WTC11 (cell line): ENCODE measurements at regions not wholly inside any gene's neighbourhood (a gene's known extent, or its start where the extent isn't known, plus 50 kb on each side); places are given as distances from the start of the nearest gene placed in this dataset.

ENCODE experiments used
- CREB1 ChIP-seq: sonication (generic); formaldehyde crosslinking; IDR thresholded peaks from 2 replicates; pipeline ENCODE4 v1.8.0; 2023; ENCODE audit warnings: mild to moderate bottlenecking, missing genetic modification reagents
- CTCF ChIP-seq: fragments of 200-600 bp; IDR thresholded peaks from 2 replicates; pipeline ENCODE4 v1.8.0; 2022; ENCODE audit warnings: antibody characterized with exemption
- E2F4 ChIP-seq: sonication (generic); formaldehyde crosslinking; IDR thresholded peaks from 2 replicates; pipeline ENCODE4 v1.8.1; 2022; ENCODE audit warnings: low read depth, mild to moderate bottlenecking, moderate library complexity, missing genetic modification reagents, borderline replicate concordance
- JUN ChIP-seq: sonication (generic); formaldehyde crosslinking; IDR thresholded peaks from 2 replicates; pipeline ENCODE4 v1.8.0; 2023; ENCODE audit warnings: mild to moderate bottlenecking, missing genetic modification reagents
- NR2C2 ChIP-seq: sonication (generic); formaldehyde crosslinking; IDR thresholded peaks from 2 replicates; pipeline ENCODE4 v1.8.0; 2022; ENCODE audit warnings: mild to moderate bottlenecking, missing genetic modification reagents
- ZBTB21 ChIP-seq: sonication (generic); formaldehyde crosslinking; IDR thresholded peaks from 2 replicates; pipeline ENCODE4 v1.8.1; 2023; ENCODE audit warnings: mild to moderate bottlenecking, missing genetic modification reagents, borderline replicate concordance
- TF ChIP-seq, protein P1 (sequence below): fragments of 250-450 bp; sonication (Bioruptor Pico); IDR thresholded peaks from 2 replicates; pipeline ENCODE4 v1.9.0; 2021; ENCODE audit warnings: mild to moderate bottlenecking, borderline replicate concordance
- TF ChIP-seq, protein P2 (sequence below): sonication (generic); formaldehyde crosslinking; IDR thresholded peaks from 2 replicates; pipeline ENCODE4 v1.8.1; 2023; ENCODE audit warnings: mild to moderate bottlenecking, missing genetic modification reagents

- TF ChIP-seq ZBTB21 (CRISPR knock-in tag), result no peak
- TF ChIP-seq CTCF, result no peak
- no peak for TF ChIP-seq NR2C2 (CRISPR knock-in tag)
- TF ChIP-seq E2F4, result no peak
- no peak for TF ChIP-seq CREB1 (CRISPR knock-in tag)
- TF ChIP-seq, protein P1, sequence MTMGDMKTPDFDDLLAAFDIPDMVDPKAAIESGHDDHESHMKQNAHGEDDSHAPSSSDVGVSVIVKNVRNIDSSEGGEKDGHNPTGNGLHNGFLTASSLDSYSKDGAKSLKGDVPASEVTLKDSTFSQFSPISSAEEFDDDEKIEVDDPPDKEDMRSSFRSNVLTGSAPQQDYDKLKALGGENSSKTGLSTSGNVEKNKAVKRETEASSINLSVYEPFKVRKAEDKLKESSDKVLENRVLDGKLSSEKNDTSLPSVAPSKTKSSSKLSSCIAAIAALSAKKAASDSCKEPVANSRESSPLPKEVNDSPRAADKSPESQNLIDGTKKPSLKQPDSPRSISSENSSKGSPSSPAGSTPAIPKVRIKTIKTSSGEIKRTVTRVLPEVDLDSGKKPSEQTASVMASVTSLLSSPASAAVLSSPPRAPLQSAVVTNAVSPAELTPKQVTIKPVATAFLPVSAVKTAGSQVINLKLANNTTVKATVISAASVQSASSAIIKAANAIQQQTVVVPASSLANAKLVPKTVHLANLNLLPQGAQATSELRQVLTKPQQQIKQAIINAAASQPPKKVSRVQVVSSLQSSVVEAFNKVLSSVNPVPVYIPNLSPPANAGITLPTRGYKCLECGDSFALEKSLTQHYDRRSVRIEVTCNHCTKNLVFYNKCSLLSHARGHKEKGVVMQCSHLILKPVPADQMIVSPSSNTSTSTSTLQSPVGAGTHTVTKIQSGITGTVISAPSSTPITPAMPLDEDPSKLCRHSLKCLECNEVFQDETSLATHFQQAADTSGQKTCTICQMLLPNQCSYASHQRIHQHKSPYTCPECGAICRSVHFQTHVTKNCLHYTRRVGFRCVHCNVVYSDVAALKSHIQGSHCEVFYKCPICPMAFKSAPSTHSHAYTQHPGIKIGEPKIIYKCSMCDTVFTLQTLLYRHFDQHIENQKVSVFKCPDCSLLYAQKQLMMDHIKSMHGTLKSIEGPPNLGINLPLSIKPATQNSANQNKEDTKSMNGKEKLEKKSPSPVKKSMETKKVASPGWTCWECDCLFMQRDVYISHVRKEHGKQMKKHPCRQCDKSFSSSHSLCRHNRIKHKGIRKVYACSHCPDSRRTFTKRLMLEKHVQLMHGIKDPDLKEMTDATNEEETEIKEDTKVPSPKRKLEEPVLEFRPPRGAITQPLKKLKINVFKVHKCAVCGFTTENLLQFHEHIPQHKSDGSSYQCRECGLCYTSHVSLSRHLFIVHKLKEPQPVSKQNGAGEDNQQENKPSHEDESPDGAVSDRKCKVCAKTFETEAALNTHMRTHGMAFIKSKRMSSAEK, result no peak
- TF ChIP-seq, protein P2, sequence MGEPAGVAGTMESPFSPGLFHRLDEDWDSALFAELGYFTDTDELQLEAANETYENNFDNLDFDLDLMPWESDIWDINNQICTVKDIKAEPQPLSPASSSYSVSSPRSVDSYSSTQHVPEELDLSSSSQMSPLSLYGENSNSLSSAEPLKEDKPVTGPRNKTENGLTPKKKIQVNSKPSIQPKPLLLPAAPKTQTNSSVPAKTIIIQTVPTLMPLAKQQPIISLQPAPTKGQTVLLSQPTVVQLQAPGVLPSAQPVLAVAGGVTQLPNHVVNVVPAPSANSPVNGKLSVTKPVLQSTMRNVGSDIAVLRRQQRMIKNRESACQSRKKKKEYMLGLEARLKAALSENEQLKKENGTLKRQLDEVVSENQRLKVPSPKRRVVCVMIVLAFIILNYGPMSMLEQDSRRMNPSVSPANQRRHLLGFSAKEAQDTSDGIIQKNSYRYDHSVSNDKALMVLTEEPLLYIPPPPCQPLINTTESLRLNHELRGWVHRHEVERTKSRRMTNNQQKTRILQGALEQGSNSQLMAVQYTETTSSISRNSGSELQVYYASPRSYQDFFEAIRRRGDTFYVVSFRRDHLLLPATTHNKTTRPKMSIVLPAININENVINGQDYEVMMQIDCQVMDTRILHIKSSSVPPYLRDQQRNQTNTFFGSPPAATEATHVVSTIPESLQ (CRISPR knock-in tag), result no peak
- no peak for TF ChIP-seq JUN (CRISPR knock-in tag)
Measured at GRCh38 chr18:5040476-5040875, 156.6 kb downstream of the AKAIN1 start.
